ENCODE measurements at regions not wholly inside any gene's neighbourhood (a gene's known extent, or its start where the extent isn't known, plus 50 kb on each side); places are given as distances from the start of the nearest gene placed in this dataset.

DNA sequence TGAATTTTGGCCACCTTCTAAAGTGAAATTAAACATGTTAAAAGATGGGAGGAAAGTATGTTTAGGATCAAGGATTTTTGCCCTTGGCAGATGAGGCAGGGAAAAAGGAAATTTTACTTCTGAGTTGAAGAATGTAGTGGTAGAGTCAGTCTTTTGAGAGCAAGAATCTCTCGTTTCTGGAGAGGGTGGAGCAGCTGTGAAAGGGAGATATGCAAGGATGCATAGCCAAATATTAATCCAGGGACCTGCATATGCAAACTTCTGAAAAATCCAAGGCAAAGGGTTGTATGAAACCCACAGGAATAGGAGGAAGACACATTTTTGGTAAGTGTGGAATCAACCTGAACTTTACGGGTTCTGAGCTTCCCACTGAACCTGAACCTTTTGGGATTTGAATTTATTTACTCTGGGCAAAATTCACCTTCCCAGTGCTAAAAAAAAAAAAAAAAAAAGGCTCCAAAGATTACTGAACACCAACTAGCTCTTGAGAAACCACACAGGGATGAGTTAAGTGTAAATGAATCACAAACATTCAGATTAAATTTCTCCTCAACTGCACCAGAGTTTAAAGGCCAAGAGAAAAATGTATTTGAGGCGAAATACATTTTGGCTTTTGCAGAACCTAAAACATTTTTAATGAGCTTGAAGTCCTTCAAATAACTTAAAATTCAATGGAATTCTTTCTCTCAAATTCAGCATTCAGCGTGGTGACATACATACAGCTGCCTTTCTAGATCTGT is 187.1 kb upstream of the CDKN3 start:
- intact Hi-C loops (cut with micrococcal nuclease): no loop called here
- Mint-ChIP-seq H3K9me3 (no peaks in the 10 kb centered on the region), H3K4me1 (ENCODE audit: low read depth) (no peaks in the 10 kb centered on the region), H3K4me3 (no peak overlapping the region), H3K27me3 (peaks cover 8% of the 10 kb centered on the region), H3K27ac (no peak overlapping the region), H3K36me3 (no peaks in the 10 kb centered on the region)
- ChIA-PET POLR2A (no interaction called here), CTCF (interaction anchor here (1.0 kb wide), 1 partner anchor 138 kb away, joined by 3 read pairs; no protein-coding TSS in a partner anchor)
- no peak for DNase-seq

GRCh38 chr14:54211551-54212308 is 185.1 kb upstream of the CDKN3 start:
- Mint-ChIP-seq H3K27me3 (peaks cover 7% of the 10 kb centered on the region), H3K27ac (no peak overlapping the region), H3K9me3 (no peaks in the 10 kb centered on the region), H3K4me1 (ENCODE audit: low read depth) (no peaks in the 10 kb centered on the region), H3K4me3 (no peak overlapping the region), H3K36me3 (no peaks in the 10 kb centered on the region)
- intact Hi-C loops (cut with micrococcal nuclease): no loop called here
- ChIA-PET POLR2A (no interaction called here), CTCF (no interaction called here)
- DNase-seq: no peak

DNA sequence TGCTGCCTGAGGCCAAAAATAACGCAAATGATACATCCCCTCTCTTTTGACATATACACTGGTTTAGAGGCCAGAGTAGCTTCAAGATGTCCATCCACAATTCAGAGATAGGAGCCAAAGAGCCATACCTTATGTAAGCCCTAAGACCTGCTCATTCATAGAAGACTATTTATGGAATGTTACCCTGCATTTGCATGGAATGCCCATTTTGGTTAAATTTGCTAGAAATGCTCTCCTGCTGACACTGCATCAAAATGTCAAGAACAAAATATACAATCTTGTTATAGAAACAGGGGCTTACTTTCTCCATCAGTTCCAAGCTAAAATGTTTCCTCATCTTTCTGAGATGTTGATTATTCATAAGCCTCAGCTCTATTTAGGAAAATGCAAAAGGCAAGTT is 183.3 kb upstream of the CDKN3 start:
- POLR2A ChIA-PET: no interaction called here
- intact Hi-C loops (cut with micrococcal nuclease): no loop called here
- H3K4me3 Mint-ChIP-seq: no peak overlapping the region
- CTCF ChIA-PET: no interaction called here
- no peak overlapping the region for H3K27ac Mint-ChIP-seq
- H3K27me3 Mint-ChIP-seq: peaks cover 14% of the 10 kb centered on the region
- no peak for DNase-seq
- H3K9me3 Mint-ChIP-seq: no peaks in the 10 kb centered on the region
- H3K4me1 Mint-ChIP-seq (ENCODE audit: low read depth): no peaks in the 10 kb centered on the region
- no peaks in the 10 kb centered on the region for H3K36me3 Mint-ChIP-seq

DNA sequence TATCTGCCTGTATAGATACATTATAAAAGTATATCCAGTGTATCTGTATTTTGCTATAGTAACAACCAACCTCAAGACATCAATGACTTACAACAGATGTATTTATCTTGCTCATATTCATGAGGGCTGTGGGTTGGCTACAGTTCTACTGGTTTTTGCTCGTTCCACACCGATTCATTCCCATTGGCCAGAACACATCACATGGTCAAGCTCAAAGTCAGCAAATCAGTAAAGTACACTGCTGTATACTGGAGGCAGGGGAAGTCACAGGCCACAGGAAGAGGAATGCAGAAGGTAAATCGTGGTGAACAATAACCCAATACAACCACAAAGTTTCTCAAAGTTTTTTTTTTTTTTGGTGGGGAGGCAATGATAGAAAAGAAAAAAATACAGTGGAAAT is 180.0 kb upstream of the CDKN3 start:
- H3K27ac Mint-ChIP-seq: no peak overlapping the region
- H3K27me3 Mint-ChIP-seq: peaks cover 36% of the 10 kb centered on the region
- H3K4me3 Mint-ChIP-seq: no peak overlapping the region
- ChIA-PET POLR2A (no interaction called here), CTCF (no interaction called here)
- no peak for DNase-seq
- H3K36me3 Mint-ChIP-seq: no peaks in the 10 kb centered on the region
- H3K9me3 Mint-ChIP-seq: no peaks in the 10 kb centered on the region
- H3K4me1 Mint-ChIP-seq (ENCODE audit: low read depth): peaks cover 9% of the 10 kb centered on the region
- intact Hi-C loops (cut with micrococcal nuclease): no loop called here

DNA sequence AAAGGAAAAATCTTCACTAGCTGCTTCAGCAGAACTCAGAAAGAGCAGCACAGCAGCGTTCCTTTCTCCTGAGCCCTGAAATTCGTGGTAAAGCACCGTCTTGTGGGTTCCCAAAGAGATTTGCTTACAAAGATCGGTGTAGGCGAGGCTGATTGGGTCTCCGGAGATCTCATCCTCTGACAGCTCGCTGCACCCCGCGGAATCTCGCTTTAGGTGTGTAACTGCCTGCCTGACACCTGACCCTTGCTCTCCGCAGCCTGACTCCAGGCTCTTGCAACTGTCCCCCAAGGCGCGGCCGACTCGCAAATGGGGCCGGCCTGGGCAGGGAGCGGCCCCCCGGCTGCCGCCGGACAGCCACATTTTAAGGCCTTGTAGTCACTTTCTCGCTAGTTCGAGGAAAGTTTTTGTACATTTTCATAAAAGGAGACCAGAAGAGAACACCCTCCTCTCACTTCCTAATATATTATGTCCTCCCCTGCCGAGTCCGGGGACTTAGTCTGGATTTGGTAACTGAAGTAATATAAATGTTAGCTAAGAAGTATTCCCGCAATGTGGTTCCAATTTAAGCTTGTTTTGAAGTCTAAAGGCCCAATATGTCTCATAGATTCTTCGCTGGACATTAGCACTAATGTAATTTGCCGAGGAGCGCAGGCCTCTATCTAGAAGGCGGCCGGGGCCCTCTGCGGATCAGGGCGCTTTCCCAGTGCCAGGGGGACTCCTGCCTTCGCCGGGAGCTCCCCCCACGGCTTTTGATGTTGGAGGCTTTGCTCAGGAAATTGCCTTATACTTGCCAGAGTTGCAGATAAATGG is 177.3 kb upstream of the CDKN3 start:
- ChIA-PET POLR2A (no interaction called here), CTCF (no interaction called here)
- Mint-ChIP-seq H3K9me3 (no peaks in the 10 kb centered on the region), H3K4me1 (ENCODE audit: low read depth) (peaks cover 9% of the 10 kb centered on the region), H3K27ac (no peak overlapping the region), H3K36me3 (no peaks in the 10 kb centered on the region), H3K27me3 (peaks cover 49% of the 10 kb centered on the region), H3K4me3 (no peak overlapping the region)
- DNase-seq: no peak
- intact Hi-C loops (cut with micrococcal nuclease): no loop called here

DNA sequence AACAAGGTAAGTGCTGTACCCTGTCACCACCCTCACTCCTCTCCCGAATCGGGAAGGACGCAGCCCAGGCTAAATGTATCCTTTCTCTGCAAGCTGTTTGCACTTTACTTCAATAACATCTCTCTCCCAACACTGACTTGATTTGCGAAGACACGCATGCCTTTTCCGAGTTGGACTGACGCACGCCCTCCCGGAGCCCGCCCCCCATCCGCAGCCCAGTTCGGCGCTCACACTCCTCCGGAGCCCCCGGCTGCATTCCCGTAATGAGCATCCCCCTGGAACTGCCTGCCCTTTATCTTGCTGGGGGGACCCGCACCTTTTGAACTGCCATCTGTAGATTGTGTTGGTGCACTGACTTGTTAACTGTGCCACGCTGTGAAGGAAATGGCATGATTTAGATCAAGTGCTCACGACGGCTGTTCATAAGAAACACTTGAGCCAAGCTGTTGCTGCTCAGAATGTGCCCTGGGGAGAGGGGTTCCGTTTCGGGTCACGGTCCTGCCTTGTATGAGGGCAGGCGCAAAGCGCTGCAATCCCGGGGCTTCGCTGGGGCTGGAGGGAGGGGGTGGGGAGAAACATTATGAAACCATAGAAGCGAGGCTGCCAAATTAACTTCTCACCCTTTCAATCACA is 176.6 kb upstream of the CDKN3 start:
- Mint-ChIP-seq H3K9me3 (no peaks in the 10 kb centered on the region), H3K27ac (no peak overlapping the region), H3K4me3 (no peak overlapping the region), H3K4me1 (ENCODE audit: low read depth) (peaks cover 9% of the 10 kb centered on the region), H3K36me3 (no peaks in the 10 kb centered on the region), H3K27me3 (peaks cover 49% of the 10 kb centered on the region)
- no peak for DNase-seq
- ChIA-PET CTCF (no interaction called here), POLR2A (no interaction called here)
- intact Hi-C loops (cut with micrococcal nuclease): no loop called here

- POLR2A ChIA-PET: no interaction called here
Observed at GRCh38 chr14:54220704-54221431, 175.9 kb upstream of the CDKN3 start.

DNA sequence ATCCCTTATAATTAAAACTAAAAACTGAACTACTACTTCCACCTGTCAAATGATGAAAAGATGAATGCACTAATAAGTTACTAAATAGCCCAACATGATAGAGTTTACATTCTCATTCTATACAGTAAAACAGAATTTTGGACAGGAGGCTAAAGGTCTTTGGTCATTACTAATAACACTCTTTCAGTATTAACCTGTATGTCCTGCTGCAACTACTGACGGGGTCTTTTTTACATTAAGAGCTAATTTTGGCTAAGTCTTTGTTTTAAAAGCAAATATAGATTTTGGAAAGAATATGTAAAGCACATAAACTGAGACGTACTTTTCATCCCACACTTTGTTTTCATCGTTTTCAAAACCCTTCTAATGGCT is 175.4 kb upstream of the CDKN3 start:
- no peak overlapping the region for H3K27ac Mint-ChIP-seq
- peaks cover 51% of the 10 kb centered on the region for H3K27me3 Mint-ChIP-seq
- no peak for DNase-seq
- no peaks in the 10 kb centered on the region for H3K9me3 Mint-ChIP-seq
- H3K36me3 Mint-ChIP-seq: no peaks in the 10 kb centered on the region
- ChIA-PET POLR2A (no interaction called here), CTCF (no interaction called here)
- H3K4me3 Mint-ChIP-seq: no peak overlapping the region
- H3K4me1 Mint-ChIP-seq (ENCODE audit: low read depth): peaks cover 9% of the 10 kb centered on the region
- intact Hi-C loops (cut with micrococcal nuclease): no loop called here

More at GRCh38 chr14:54220704-54221431, 175.9 kb upstream of the CDKN3 start:
- CTCF ChIA-PET: no interaction called here
- no peak for DNase-seq
- H3K27me3 Mint-ChIP-seq: peaks cover 50% of the 10 kb centered on the region
- H3K4me1 Mint-ChIP-seq (ENCODE audit: low read depth): peaks cover 9% of the 10 kb centered on the region
- H3K27ac Mint-ChIP-seq: no peak overlapping the region
- intact Hi-C loops (cut with micrococcal nuclease): no loop called here
- no peaks in the 10 kb centered on the region for H3K36me3 Mint-ChIP-seq
- H3K4me3 Mint-ChIP-seq: no peak overlapping the region
- no peaks in the 10 kb centered on the region for H3K9me3 Mint-ChIP-seq

GRCh38 chr14:54221971-54222370 is 174.8 kb upstream of the CDKN3 start:
- no peak for DNase-seq
- Mint-ChIP-seq H3K9me3 (no peaks in the 10 kb centered on the region), H3K27me3 (peaks cover 47% of the 10 kb centered on the region), H3K36me3 (no peaks in the 10 kb centered on the region), H3K27ac (no peak overlapping the region), H3K4me3 (no peak overlapping the region), H3K4me1 (ENCODE audit: low read depth) (peaks cover 9% of the 10 kb centered on the region)
- ChIA-PET CTCF (no interaction called here), POLR2A (no interaction called here)
- intact Hi-C loops (cut with micrococcal nuclease): no loop called here

- intact Hi-C loops (cut with micrococcal nuclease): no loop called here
- H3K36me3 Mint-ChIP-seq: no peaks in the 10 kb centered on the region
- no peaks in the 10 kb centered on the region for H3K9me3 Mint-ChIP-seq
- POLR2A ChIA-PET: no interaction called here
- H3K27ac Mint-ChIP-seq: no peak overlapping the region
- no peak overlapping the region for H3K4me3 Mint-ChIP-seq
- peaks cover 46% of the 10 kb centered on the region for H3K27me3 Mint-ChIP-seq
- peaks cover 9% of the 10 kb centered on the region for H3K4me1 Mint-ChIP-seq (ENCODE audit: low read depth)
- CTCF ChIA-PET: no interaction called here
- DNase-seq: no peak
Observed at GRCh38 chr14:54223831-54224402, 172.9 kb upstream of the CDKN3 start.

DNA sequence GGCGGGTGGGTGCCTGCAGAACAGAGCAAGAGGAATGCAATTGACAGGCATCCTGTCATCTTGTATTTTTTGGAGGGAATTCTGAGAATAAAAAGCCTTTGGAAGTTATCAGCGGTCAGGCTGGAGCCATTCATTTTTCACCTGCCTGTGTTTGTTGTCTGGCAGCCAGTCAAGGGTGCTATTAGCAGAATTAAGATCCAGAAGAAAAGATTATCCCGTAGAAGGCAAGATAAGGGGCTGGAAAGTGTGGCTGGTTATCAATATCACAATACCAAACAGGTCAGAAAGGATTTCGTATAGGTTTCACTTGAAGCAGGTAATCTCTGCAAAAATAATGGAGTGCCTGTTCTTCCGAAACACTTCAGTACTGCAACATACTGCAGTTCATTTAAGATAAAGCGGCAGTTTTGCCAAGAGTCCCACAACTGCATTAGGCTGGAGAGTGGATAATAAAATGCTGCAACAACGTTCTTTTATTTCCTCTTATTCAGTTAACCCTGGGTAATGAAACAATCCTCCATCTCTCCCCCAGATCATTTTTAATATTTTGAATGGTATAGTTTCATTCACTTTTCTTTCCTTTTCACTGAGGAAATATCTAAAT is 171.2 kb upstream of the CDKN3 start:
- H3K4me1 Mint-ChIP-seq (ENCODE audit: low read depth): no peaks in the 10 kb centered on the region
- H3K36me3 Mint-ChIP-seq: no peaks in the 10 kb centered on the region
- no peak overlapping the region for H3K4me3 Mint-ChIP-seq
- ChIA-PET CTCF (no interaction called here), POLR2A (no interaction called here)
- H3K27ac Mint-ChIP-seq: no peak overlapping the region
- H3K9me3 Mint-ChIP-seq: no peaks in the 10 kb centered on the region
- peaks cover 32% of the 10 kb centered on the region for H3K27me3 Mint-ChIP-seq
- intact Hi-C loops (cut with micrococcal nuclease): no loop called here
- DNase-seq: no peak

Measured in activated CD4-positive, alpha-beta memory T cell treated with anti-CD3 and anti-CD28 coated beads for 36 hours (primary cell).